ENCODE measurements at regions not wholly inside any gene's neighbourhood (a gene's known extent, or its start where the extent isn't known, plus 50 kb on each side); places are given as distances from the start of the nearest gene placed in this dataset.
A peak's percentile ranks its signal among the peaks of the same experiment; 100 is the strongest.

- ChIA-PET POLR2A (no interaction called here), CTCF (interaction anchor here (0.7 to 1.5 kb wide), 5 partner anchors 11 to 142 kb away, joined by 3 to 5 read pairs (median 3); no protein-coding TSS in a partner anchor)
- DNase-seq (ENCODE audit: low read depth in 1 of 2, low spot score in 1 of 2) (no peak), FAIRE-seq (no peak), ATAC-seq (no peak)
- H3K4me2 ChIP-seq, result no peak overlapping the region
- TF ChIP-seq CHD4 (IDR thresholded peaks at IDR 0.05; ENCODE audit: borderline replicate concordance), result no peak
- TF ChIP-seq RCOR1 (IDR thresholded peaks at IDR 0.05; ENCODE audit: low read depth, low read length), result no peak
- TF ChIP-seq NR3C1 (IDR thresholded peaks at IDR 0.05), result no peak
- no peak for TF ChIP-seq ELK1 (IDR thresholded peaks at IDR 0.05; ENCODE audit: low read depth, low read length)
- no peak for TF ChIP-seq KDM1A (IDR thresholded peaks at IDR 0.05; ENCODE audit: low read depth)
- TF ChIP-seq FOXS1 (CRISPR knock-in tag; IDR thresholded peaks at IDR 0.05), result no peak
- no peak for TF ChIP-seq JUN (IDR thresholded peaks at IDR 0.05)
- no peak for TF ChIP-seq HEYL (CRISPR knock-in tag; IDR thresholded peaks at IDR 0.05)
- no peak for TF ChIP-seq ESRRA (IDR thresholded peaks at IDR 0.05; ENCODE audit: borderline replicate concordance, low read length)
- no peak for TF ChIP-seq NPAS2 (CRISPR knock-in tag; IDR thresholded peaks at IDR 0.05; ENCODE audit: borderline replicate concordance)
- 4% methylated on average over 1 of the region's 1 CpG for WGBS (ENCODE audit: missing lambda C conversion rate)
- H3K4me1 ChIP-seq, result no peaks in the 10 kb centered on the region
- no peaks in the 10 kb centered on the region; the same call in 2 of the 3 replicates for H3K9me3 ChIP-seq
- no peak overlapping the region for H3K4me3 ChIP-seq
- no peak overlapping the region for H3K27ac ChIP-seq
Observed at GRCh38 chr14:23787436-23787835, 151.3 kb downstream of the DHRS2 start.

GRCh38 chr14:23789696-23790095 lies 153.5 kb downstream of the DHRS2 start:
- Histone ChIP-seq H3K27ac (no peak overlapping the region), H3K9me3 (no peaks in the 10 kb centered on the region; the same call in 2 of the 3 replicates), H3K4me3 (no peak overlapping the region), H3K4me1 (no peaks in the 10 kb centered on the region), H3K4me2 (no peak overlapping the region)
- ATAC-seq (no peak), FAIRE-seq (no peak), DNase-seq (ENCODE audit: low read depth in 1 of 2, low spot score in 1 of 2) (no peak)
- CTCF ChIA-PET, result interaction anchor here (1.5 kb wide), 1 partner anchor 158 kb away, joined by 3 read pairs; no protein-coding TSS in a partner anchor
- 0% methylated on average over 1 of the region's 1 CpG for WGBS (ENCODE audit: missing lambda C conversion rate)
- TF ChIP-seq CHD2 (IDR thresholded peaks at IDR 0.05; ENCODE audit: low read length, partially characterized antibody) (no peak), MAFK (IDR thresholded peaks at IDR 0.05; ENCODE audit: partially characterized antibody) (peak; percentile 88)
- POLR2A ChIA-PET, result no interaction called here

GRCh38 chr14:23793532-23793931 lies 157.4 kb downstream of the DHRS2 start:
- no peak overlapping the region for H3K27ac ChIP-seq
- H3K4me3 ChIP-seq, result no peak overlapping the region
- H3K4me1 ChIP-seq, result no peaks in the 10 kb centered on the region
- ATAC-seq (no peak), FAIRE-seq (no peak), DNase-seq (ENCODE audit: low read depth in 1 of 2, low spot score in 1 of 2) (no peak)
- no peak overlapping the region for H3K4me2 ChIP-seq
- no peaks in the 10 kb centered on the region; the same call in 2 of the 3 replicates for H3K9me3 ChIP-seq
- POLR2A ChIA-PET, result no interaction called here
- TF ChIP-seq EHF (CRISPR knock-in tag; IDR thresholded peaks at IDR 0.05) (no peak), TFCP2L1 (CRISPR knock-in tag; IDR thresholded peaks at IDR 0.05) (no peak), ZSCAN20 (CRISPR knock-in tag; IDR thresholded peaks at IDR 0.05) (no peak), CTCF (IDR thresholded peaks at IDR 0.05) (no peak), GATA3 (IDR thresholded peaks at IDR 0.05; ENCODE audit: borderline replicate concordance) (no peak), POLR2AphosphoS2 (conservative IDR thresholded peaks at IDR 0.05; ENCODE audit: low read length) (no peak), E2F6 (IDR thresholded peaks at IDR 0.05; ENCODE audit: borderline replicate concordance, low read depth) (no peak), SMC3 (IDR thresholded peaks at IDR 0.05) (no peak), PHF8 (IDR thresholded peaks at IDR 0.05; ENCODE audit: borderline replicate concordance, low read depth) (no peak), ZC3H11A (IDR thresholded peaks at IDR 0.05) (no peak), KDM5A (IDR thresholded peaks at IDR 0.05) (no peak), MAFK (IDR thresholded peaks at IDR 0.05; ENCODE audit: partially characterized antibody) (no peak), ZNF302 (CRISPR knock-in tag; IDR thresholded peaks at IDR 0.05) (no peak), HOXA7 (CRISPR knock-in tag; IDR thresholded peaks at IDR 0.05) (no peak), CBX8 (IDR thresholded peaks at IDR 0.05) (no peak)
- CTCF ChIA-PET, result interaction anchor here (1.1 kb wide), 1 partner anchor 162 kb away, joined by 3 read pairs; no protein-coding TSS in a partner anchor
- WGBS (ENCODE audit: missing lambda C conversion rate), result 59% methylated on average over 3 of the region's 3 CpGs
